MV-4-11 (cell line): ENCODE measurements at regions not wholly inside any gene's neighbourhood (a gene's known extent, or its start where the extent isn't known, plus 50 kb on each side); places are given as distances from the start of the nearest gene placed in this dataset.

ENCODE experiments used
- DNase-seq: peaks from one replicate; lab custom pipeline; 2025; lab: John Stamatoyannopoulos, UW

GRCh38 chr18:75588412-75588811 lies 160.9 kb upstream of the SMIM21 start:
- no peak for DNase-seq

- DNase-seq: no peak
Measured at GRCh38 chr18:75587131-75587530, 159.6 kb upstream of the SMIM21 start.

DNA sequence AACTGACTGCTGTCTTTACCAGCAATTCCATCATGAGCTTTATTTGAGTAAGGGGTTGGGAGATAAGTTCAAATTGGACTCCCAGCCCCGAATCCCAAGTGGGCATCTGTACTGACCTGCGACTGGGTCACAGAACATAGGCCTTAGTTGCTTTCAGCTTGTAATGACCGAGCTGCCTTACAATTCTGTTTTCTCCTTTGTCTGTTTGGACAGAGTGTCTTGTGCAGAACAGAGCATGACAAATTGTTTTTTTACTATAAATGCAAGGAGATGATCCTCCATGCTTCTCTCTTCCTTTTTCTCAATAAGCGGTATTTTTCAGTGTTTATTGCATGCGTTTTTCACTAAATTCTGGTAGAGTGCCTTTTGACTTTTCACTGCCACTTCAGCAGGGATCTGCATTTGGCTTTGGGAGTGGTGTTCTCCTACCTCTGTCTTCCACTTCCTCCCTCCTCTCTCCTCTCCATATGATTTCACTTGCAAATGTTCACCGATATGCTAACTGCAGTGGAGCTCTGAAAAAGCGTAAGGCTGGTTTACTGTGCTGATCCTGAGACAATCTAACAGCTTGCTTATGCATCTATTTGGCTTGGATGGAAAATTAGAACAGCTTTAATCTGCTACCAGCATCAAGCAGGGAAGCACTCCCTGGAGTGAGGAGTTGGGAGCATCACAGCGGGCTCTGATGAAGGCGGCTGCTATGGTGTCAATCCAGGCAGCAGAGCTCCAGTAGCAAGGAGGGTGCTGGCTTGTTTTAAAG lies 158.8 kb upstream of the SMIM21 start:
- no peak for DNase-seq

- no peak for DNase-seq
Measured at GRCh38 chr18:75582940-75583339, 155.4 kb upstream of the SMIM21 start.

DNA sequence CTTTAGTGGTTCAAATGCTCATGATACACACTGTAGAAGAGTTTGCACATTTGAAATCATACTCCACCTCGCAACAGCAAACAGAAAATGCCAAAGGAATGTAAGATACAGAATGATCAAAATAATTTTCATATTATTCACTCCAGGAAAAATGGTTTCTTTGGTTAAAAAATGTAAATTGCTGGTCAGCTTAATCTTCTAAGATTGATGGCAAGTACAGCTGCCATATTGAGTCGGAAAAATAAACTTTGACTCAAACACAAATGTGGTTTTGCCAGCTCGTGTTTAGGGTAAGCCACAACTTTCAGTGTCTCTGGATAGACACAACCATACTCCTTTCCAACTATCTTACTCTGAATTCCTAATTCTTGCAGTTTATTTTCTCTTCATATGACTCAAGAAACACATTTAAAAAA lies 154.9 kb upstream of the SMIM21 start:
- DNase-seq: no peak

DNA sequence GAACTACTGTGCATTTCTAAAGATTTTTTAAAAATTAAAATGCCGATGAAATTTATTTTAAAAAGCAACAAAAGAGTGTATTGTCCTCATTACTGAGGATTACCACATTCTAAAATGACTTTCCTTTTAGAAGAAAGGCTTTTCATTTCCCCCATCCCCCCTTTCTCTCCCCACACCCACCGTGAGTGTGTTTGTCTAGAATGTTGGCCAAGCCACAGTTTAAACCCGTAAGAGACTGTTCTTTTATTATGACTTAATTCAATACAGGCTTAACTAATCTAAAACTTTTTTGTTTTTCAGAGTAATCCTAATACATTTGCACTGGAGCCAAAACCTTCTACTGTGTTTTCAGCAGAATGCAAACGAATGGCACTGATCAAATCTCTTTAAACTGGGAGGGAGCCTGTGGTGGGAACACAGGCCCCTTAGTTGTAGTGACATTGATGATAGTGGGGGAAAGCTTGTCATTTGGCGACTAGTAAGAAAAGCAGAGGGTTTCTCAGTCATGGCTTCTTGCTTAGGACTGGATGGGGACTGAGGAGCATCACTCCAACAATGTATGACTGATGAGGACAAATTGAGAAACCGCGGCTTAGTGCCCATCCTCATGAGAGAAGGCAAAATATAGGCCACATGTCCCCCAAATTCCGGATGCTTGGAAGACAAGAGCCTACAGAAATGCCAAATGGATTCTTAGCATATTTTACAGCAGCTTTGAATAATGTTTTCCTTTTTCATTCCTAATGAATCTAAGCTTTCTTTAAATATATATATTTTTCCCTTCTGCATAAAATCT lies 154.0 kb upstream of the SMIM21 start:
- no peak for DNase-seq

- DNase-seq: no peak
Measured at GRCh38 chr18:75574187-75574586, 146.7 kb upstream of the SMIM21 start.

- DNase-seq: no peak
Measured at GRCh38 chr18:75563150-75563549, 135.6 kb upstream of the SMIM21 start.

- no peak for DNase-seq
Measured at GRCh38 chr18:75562216-75562615, 134.7 kb upstream of the SMIM21 start.

DNA sequence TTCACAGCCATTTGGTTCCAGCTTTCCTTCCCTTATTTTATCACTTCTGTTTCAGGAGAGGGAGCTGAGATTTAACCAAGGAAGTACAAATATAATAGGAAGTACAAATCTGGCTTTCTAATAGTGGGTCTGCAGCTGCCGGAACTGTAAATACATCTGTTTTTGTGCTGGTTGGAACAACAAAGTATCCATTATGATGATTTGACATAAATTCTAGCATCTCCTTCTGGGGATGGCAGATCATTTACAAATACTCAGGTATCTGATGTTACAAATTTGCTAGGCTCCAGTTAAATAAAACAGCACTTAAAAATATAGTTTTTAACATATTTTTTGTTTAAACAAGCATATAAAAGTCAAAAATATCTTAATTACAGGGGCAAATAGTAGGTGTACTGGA lies 131.3 kb upstream of the SMIM21 start:
- no peak for DNase-seq

GRCh38 chr18:75556841-75557240 lies 129.3 kb upstream of the SMIM21 start:
- DNase-seq: no peak

DNA sequence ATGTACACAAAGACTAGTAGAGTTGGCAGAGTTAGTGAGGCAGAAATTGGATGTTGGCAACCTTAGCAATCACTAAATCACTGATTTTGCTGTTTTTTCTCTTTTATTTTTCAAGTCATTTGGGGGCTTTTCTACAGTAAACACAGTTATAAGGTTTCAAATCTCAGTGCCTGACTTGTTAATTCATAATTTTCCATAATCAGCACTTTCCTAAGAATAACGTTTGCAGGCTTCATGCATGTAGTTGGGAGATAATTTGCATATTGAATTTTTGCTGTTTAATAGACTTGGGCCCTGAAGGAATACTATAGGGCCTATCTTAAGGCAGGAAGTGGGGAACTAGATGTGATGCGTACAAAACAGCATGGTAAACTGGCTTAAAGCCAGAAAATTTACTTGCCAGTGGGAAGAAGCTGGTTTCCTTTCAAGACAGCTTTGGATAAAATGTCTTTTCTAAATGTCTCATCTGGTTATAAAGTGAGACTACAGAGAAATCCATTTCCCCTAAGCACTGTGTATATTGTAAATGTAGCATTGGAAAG lies 127.2 kb upstream of the SMIM21 start:
- no peak for DNase-seq

DNA sequence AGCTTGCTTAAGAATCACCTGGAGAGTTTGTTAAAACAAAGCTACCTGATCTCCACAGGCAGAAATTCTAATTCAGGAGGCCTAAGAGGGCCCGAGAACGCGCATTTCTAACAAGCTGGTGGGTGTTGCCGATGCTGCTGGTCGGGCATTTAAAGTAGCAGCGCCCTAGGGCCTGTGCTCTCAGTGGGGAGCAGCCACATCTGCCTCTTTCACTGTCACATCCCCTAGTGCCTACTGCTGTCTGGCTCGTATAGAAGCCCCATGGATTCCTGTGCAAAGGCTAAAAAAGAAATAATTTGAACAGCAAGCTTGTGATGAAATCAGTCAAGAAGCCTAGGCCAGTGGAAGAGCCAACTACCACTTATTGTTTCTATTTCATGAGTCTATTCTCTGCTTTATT lies 126.7 kb upstream of the SMIM21 start:
- no peak for DNase-seq

DNA sequence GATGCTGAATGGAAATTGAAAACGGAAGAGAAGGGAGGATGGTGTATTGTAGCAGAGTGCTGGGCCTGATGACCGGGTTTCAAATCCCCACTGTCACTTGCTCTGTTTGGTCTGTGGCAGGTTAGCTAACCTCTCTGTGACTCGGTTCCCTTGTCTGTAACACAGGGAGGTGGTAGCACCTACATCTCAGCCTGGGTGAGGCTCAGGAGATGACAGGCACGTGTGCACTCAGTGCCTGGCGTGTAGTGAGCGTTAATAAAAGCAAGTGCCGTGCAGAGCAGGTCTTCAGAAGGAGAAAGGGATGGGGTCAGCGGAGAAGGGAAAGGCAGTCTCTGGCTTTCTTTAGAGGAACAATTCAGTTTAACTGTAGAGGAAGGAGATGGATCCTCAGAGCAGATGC lies 125.5 kb upstream of the SMIM21 start:
- DNase-seq: no peak

DNA sequence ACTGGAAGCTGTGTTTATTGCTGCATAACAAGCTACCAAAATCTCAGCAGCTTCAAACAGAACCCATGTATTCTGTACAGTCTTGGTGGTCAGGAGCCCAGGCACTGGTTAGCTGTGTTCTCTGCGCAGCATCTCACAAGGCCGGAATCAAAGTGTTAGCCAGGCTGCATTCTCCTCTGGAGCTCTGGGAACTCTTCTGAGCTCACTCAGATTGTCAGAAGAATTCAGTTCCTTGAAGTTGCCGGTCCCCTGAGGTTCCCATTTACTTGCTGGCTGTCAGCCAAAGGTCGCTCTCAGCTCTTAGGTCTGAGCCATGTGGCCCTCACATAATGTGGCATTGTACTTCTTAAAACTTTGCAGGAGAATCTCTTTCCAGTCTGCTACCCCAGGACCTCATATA lies 123.6 kb upstream of the SMIM21 start:
- DNase-seq: peak; percentile 54

GRCh38 chr18:75548353-75548905 lies 120.9 kb upstream of the SMIM21 start:
- peak; percentile 93 for DNase-seq

DNA sequence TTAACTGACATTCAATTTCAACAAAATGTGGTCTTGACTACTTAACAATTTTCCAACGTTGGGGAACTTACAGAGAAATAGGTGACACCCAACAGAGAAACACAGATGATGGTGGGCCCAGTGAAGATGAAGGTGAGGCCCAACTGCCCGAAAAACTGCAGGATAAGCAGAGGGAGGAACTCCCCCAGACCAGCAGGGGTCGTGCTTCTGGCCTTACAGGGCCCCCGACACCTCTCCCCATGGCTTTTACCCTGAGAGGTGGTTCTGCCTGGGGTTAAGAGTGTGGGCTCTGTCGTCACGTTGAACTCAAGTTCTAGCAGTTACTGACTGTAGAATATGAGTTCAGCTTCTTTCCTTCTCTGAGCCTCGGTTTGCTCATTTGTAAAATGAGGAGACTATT lies 119.5 kb upstream of the SMIM21 start:
- no peak for DNase-seq

GRCh38 chr18:75545189-75545588 lies 117.7 kb upstream of the SMIM21 start:
- no peak for DNase-seq

DNA sequence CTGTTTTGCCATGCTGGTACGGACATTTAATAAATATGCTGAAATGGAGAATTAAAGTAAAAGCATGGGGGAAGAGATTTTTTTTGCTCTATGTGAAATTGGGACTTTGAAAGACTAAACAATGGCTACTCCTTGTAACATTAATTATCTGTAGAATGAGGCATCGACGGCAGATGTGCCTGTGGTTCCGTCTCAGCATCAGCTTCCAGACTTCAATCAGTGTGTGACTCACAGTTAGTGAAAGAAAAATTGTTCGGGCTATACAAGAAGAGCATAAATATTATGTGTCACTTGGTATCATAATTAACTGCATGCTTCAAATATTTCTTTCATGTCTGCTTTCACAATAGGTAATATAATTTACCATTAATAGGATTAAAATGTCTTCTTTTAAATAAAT lies 117.0 kb upstream of the SMIM21 start:
- no peak for DNase-seq

- DNase-seq: no peak
Measured at GRCh38 chr18:75544051-75544481, 116.6 kb upstream of the SMIM21 start.

GRCh38 chr18:75538727-75539126 lies 111.2 kb upstream of the SMIM21 start:
- no peak for DNase-seq

GRCh38 chr18:75533950-75534349 lies 106.4 kb upstream of the SMIM21 start:
- DNase-seq: no peak

DNA sequence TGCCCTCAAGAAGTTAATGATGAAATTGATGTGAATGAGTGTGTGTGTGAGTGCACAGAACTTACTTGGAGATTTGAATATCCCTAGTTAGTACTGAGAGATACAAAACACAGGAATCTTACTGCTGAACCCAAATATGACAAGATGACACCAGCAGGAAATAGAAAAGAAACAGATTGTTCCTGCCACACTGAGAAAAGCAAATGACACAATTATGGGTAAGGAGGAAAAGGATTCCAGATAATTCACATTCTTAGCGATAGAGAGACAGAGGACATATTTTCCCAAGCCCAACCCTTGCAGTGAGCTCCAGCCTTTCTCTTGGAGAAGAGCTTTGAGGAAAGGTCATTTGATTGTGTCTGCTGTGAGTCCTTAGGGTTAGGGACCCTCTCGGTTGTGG lies 105.7 kb upstream of the SMIM21 start:
- DNase-seq: no peak
